Astrocyte (in vitro differentiated cells and primary cell): ENCODE measurements at regions not wholly inside any gene's neighbourhood (a gene's known extent, or its start where the extent isn't known, plus 50 kb on each side); places are given as distances from the start of the nearest gene placed in this dataset.

Experiments used
- DNase-seq: peaks from one replicate; pipeline ENCODE4 v3.0.0-alpha.2; 2010; ENCODE audit warnings: low read depth
- FAIRE-seq: peaks from 2 replicates; lab custom pipeline; 2011; peaks lifted over from hg19 to GRCh38; lab: Jason Lieb, UNC
- H2AFZ ChIP-seq: 2 replicates; pipeline ENCODE4 v1.6.0; 2012; ENCODE audit warnings: low read depth, low read length, inconsistent platforms
- H3K27ac ChIP-seq: 2 replicates; pipeline ENCODE4 v1.5.1; 2011; ENCODE audit warnings: low read depth, low read length, inconsistent platforms
- H3K27me3 ChIP-seq: 2 replicates; pipeline ENCODE4 v1.6.0; 2011; ENCODE audit warnings: low read length, inconsistent platforms; ENCODE audit not compliant: insufficient read depth
- H3K36me3 ChIP-seq: 2 replicates; pipeline ENCODE4 v1.5.1; 2011; ENCODE audit warnings: low read length, inconsistent platforms; ENCODE audit not compliant: insufficient read depth
- H3K4me1 ChIP-seq: 2 replicates; pipeline ENCODE4 v1.5.1; 2011; ENCODE audit warnings: low read length, inconsistent platforms; ENCODE audit not compliant: insufficient read depth
- H3K4me2 ChIP-seq: 2 replicates; pipeline ENCODE4 v1.6.0; 2012; ENCODE audit warnings: low read length, inconsistent platforms
- H3K4me3 ChIP-seq: 2 replicates; pipeline ENCODE4 v1.5.1; 2011; ENCODE audit warnings: low read depth, mild to moderate bottlenecking, low read length, inconsistent platforms; ENCODE audit not compliant: insufficient read depth
- H3K79me2 ChIP-seq: 2 replicates; pipeline ENCODE4 v1.6.0; 2012; ENCODE audit warnings: mild to moderate bottlenecking, low read length, inconsistent platforms; ENCODE audit not compliant: insufficient read depth
- H3K9ac ChIP-seq: 2 replicates; pipeline ENCODE4 v1.6.0; 2012; ENCODE audit warnings: mild to moderate bottlenecking, low read length, inconsistent platforms
- H3K9me3 ChIP-seq: 2 replicates; pipeline ENCODE4 v1.5.1; 2012; ENCODE audit warnings: low read depth, mild to moderate bottlenecking, low read length, inconsistent platforms; ENCODE audit not compliant: insufficient read depth
- H4K20me1 ChIP-seq: 2 replicates; pipeline ENCODE4 v1.6.0; 2012; ENCODE audit warnings: low read length, inconsistent platforms; ENCODE audit not compliant: insufficient read depth
- H3K27ac Mint-ChIP-seq: one replicate; pipeline ENCODE4 v1.8.0; 2021; ENCODE audit warnings: mild to moderate bottlenecking, mixed read lengths; ENCODE audit not compliant: unreplicated experiment
- H3K27me3 Mint-ChIP-seq: one replicate; pipeline ENCODE4 v1.8.0; 2021; ENCODE audit warnings: low read depth, mixed read lengths; ENCODE audit not compliant: unreplicated experiment
- H3K36me3 Mint-ChIP-seq: one replicate; pipeline ENCODE4 v1.8.0; 2021; ENCODE audit warnings: low read depth, mixed read lengths; ENCODE audit not compliant: unreplicated experiment
- H3K4me1 Mint-ChIP-seq: one replicate; pipeline ENCODE4 v1.8.0; 2021; ENCODE audit warnings: low read depth, mixed read lengths; ENCODE audit not compliant: unreplicated experiment
- H3K4me3 Mint-ChIP-seq: one replicate; pipeline ENCODE4 v1.8.0; 2021; ENCODE audit warnings: mild to moderate bottlenecking, moderate library complexity, mixed read lengths; ENCODE audit not compliant: unreplicated experiment
- H3K9me3 Mint-ChIP-seq: one replicate; pipeline ENCODE4 v1.8.0; 2021; ENCODE audit warnings: mild to moderate bottlenecking, mixed read lengths; ENCODE audit not compliant: unreplicated experiment
- CTCF ChIP-seq: IDR thresholded peaks from 2 replicates; pipeline ENCODE4 v1.5.1; 2011; ENCODE audit warnings: low read depth, mild to moderate bottlenecking, inconsistent platforms, low read length, moderate library complexity; ENCODE audit not compliant: insufficient read depth
- EZH2 ChIP-seq: IDR thresholded peaks from 2 replicates; pipeline ENCODE4 v1.6.1; 2012; ENCODE audit warnings: mild to moderate bottlenecking, low read length, inconsistent platforms; ENCODE audit not compliant: insufficient read depth

GRCh38 chr1:47655521-47656300, 217.9 kb downstream of the FOXD2 start:
- Histone ChIP-seq H3K27me3 (peaks cover 3% of the 10 kb centered on the region), H3K36me3 (no peaks in the 10 kb centered on the region), H4K20me1 (no peaks in the 10 kb centered on the region), H3K27ac (no peak overlapping the region), H3K4me1 (peaks cover 11% of the 10 kb centered on the region), H3K4me3 (no peak overlapping the region), H3K4me2 (no peak overlapping the region), H2AFZ (no peak overlapping the region), H3K9me3 (no peaks in the 10 kb centered on the region), H3K9ac (no peak overlapping the region), H3K79me2 (no peaks in the 10 kb centered on the region)
- no peaks in the 10 kb centered on the region for H3K9me3 Mint-ChIP-seq
- H3K27ac Mint-ChIP-seq: no peak overlapping the region
- peaks cover 5% of the 10 kb centered on the region for H3K4me1 Mint-ChIP-seq
- H3K27me3 Mint-ChIP-seq: peaks cover 23% of the 10 kb centered on the region
- no peaks in the 10 kb centered on the region for H3K36me3 Mint-ChIP-seq
- no peak for DNase-seq
- FAIRE-seq: no peak
- TF ChIP-seq EZH2 (no peak), CTCF (no peak)
- H3K4me3 Mint-ChIP-seq: no peak overlapping the region

- H3K36me3 ChIP-seq: no peaks in the 10 kb centered on the region
- H3K4me2 ChIP-seq: peak overlapping the region; percentile 30
- H2AFZ ChIP-seq: no peak overlapping the region
- TF ChIP-seq CTCF (no peak), EZH2 (no peak)
- peaks cover 5% of the 10 kb centered on the region for H3K4me1 Mint-ChIP-seq
- no peaks in the 10 kb centered on the region for H4K20me1 ChIP-seq
- peak overlapping the region; percentile 31 for H3K27ac ChIP-seq
- H3K36me3 Mint-ChIP-seq: no peaks in the 10 kb centered on the region
- H3K4me3 Mint-ChIP-seq: no peak overlapping the region
- H3K9ac ChIP-seq: no peak overlapping the region
- no peak overlapping the region for H3K27ac Mint-ChIP-seq
- DNase-seq: peak; percentile 18
- H3K27me3 Mint-ChIP-seq: peaks cover 23% of the 10 kb centered on the region
- H3K9me3 Mint-ChIP-seq: no peaks in the 10 kb centered on the region
- peaks cover 3% of the 10 kb centered on the region for H3K27me3 ChIP-seq
- H3K4me1 ChIP-seq: peaks cover 8% of the 10 kb centered on the region
- H3K4me3 ChIP-seq: no peak overlapping the region
- H3K9me3 ChIP-seq: no peaks in the 10 kb centered on the region
- no peaks in the 10 kb centered on the region for H3K79me2 ChIP-seq
- no peak for FAIRE-seq
These were observed 219.2 kb downstream of the FOXD2 start for GRCh38 chr1:47656719-47657685.
